ENCODE measurements at regions not wholly inside any gene's neighbourhood (a gene's known extent, or its start where the extent isn't known, plus 50 kb on each side); places are given as distances from the start of the nearest gene placed in this dataset.

DNA sequence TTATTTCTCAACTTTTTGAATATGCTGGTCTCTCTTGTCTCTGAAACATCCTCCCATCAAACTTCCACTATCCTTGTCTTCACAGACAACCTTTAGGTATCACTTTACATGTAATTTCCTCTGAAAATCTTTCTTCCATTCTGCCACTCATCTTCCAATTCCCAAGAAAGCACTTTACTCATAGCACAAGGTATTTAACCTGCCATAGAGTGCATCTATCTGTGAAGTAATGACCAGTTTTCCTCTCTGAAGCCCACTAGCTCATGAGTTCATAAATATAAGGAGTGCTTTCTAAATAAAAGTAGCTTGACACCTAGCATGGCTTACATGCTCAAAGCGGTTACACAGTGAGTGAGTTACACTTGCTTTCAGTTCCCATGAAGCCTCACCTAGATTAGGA is 160.7 kb upstream of the CMC1 start:
- Histone ChIP-seq H3K4me2 (no peak overlapping the region), H4K20me1 (ENCODE audit: insufficient read depth) (no peaks in the 10 kb centered on the region), H3K4me3 (no peak overlapping the region), H2AFZ (no peak overlapping the region), H3K27ac (no peak overlapping the region), H3K9me2 (ENCODE audit: insufficient read depth) (no peaks in the 10 kb centered on the region; the same call in 1 of the 2 replicates), H3F3A (ENCODE audit: insufficient read depth, low read depth) (no peaks in the 10 kb centered on the region), H3K79me2 (ENCODE audit: low read depth) (no peaks in the 10 kb centered on the region), H3K27me3 (ENCODE audit: insufficient read depth, low read depth) (no peaks in the 10 kb centered on the region), H3K9me3 (ENCODE audit: insufficient read depth, low read depth) (no peaks in the 10 kb centered on the region), H3K36me3 (ENCODE audit: low read depth) (no peaks in the 10 kb centered on the region), H3K4me1 (replicated peaks; ENCODE audit: insufficient read depth) (no peaks in the 10 kb centered on the region)
- CTCF ChIA-PET, result no interaction called here
- BruUV-seq (replicated peaks), result no TSS peak
- intact Hi-C loops (cut with micrococcal nuclease; ENCODE audit: unreplicated experiment), result no loop called here
- no peak for DNase-seq
- POLR2A ChIA-PET (ENCODE audit: unreplicated experiment), result no interaction called here
- no peak for TF ChIP-seq EZH2 (IDR thresholded peaks at IDR 0.05; ENCODE audit: low read depth)
- TF ChIP-seq, protein P1, sequence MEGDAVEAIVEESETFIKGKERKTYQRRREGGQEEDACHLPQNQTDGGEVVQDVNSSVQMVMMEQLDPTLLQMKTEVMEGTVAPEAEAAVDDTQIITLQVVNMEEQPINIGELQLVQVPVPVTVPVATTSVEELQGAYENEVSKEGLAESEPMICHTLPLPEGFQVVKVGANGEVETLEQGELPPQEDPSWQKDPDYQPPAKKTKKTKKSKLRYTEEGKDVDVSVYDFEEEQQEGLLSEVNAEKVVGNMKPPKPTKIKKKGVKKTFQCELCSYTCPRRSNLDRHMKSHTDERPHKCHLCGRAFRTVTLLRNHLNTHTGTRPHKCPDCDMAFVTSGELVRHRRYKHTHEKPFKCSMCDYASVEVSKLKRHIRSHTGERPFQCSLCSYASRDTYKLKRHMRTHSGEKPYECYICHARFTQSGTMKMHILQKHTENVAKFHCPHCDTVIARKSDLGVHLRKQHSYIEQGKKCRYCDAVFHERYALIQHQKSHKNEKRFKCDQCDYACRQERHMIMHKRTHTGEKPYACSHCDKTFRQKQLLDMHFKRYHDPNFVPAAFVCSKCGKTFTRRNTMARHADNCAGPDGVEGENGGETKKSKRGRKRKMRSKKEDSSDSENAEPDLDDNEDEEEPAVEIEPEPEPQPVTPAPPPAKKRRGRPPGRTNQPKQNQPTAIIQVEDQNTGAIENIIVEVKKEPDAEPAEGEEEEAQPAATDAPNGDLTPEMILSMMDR (conservative IDR thresholded peaks at IDR 0.05), result no peak

DNA sequence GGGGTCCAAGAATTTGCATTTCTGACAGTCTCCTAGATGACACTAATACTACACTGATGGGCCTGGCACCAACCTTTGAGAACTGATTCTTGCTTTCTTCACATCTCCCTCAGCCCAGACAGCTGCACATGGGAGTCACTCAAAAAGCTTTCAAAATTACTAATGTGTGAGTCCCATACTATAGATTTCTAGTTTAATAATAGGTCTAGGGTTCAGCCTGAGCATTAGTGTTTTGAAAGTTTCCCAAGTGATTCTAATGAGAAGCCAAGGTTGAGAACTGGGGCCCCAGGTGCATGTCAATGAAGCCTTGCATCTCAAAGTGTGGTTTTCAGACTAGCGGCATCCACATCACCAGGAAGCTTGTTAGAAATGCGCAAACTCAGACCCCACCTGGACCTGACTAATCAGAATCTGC is 159.9 kb upstream of the CMC1 start:
- ChIA-PET CTCF (no interaction called here), POLR2A (ENCODE audit: unreplicated experiment) (no interaction called here)
- no peak overlapping the region for H3K4me2 ChIP-seq
- no peaks in the 10 kb centered on the region for H4K20me1 ChIP-seq (ENCODE audit: insufficient read depth)
- no peaks in the 10 kb centered on the region for H3K27me3 ChIP-seq (ENCODE audit: insufficient read depth, low read depth)
- H3K4me1 ChIP-seq (replicated peaks; ENCODE audit: insufficient read depth), result no peaks in the 10 kb centered on the region
- H3K4me3 ChIP-seq, result no peak overlapping the region
- no peaks in the 10 kb centered on the region; the same call in none of the 2 replicates for H3K9me2 ChIP-seq (ENCODE audit: insufficient read depth)
- DNase-seq, result no peak
- intact Hi-C loops (cut with micrococcal nuclease; ENCODE audit: unreplicated experiment), result no loop called here
- no peaks in the 10 kb centered on the region for H3K79me2 ChIP-seq (ENCODE audit: low read depth)
- no peak overlapping the region for H2AFZ ChIP-seq
- H3K9me3 ChIP-seq (ENCODE audit: insufficient read depth, low read depth), result no peaks in the 10 kb centered on the region
- BruUV-seq (replicated peaks), result no TSS peak
- H3K27ac ChIP-seq, result no peak overlapping the region
- TF ChIP-seq, protein P1 (conservative IDR thresholded peaks at IDR 0.05), result no peak
- TF ChIP-seq EZH2 (IDR thresholded peaks at IDR 0.05; ENCODE audit: low read depth), result no peak
- no peaks in the 10 kb centered on the region for H3K36me3 ChIP-seq (ENCODE audit: low read depth)
- no peaks in the 10 kb centered on the region for H3F3A ChIP-seq (ENCODE audit: insufficient read depth, low read depth)

DNA sequence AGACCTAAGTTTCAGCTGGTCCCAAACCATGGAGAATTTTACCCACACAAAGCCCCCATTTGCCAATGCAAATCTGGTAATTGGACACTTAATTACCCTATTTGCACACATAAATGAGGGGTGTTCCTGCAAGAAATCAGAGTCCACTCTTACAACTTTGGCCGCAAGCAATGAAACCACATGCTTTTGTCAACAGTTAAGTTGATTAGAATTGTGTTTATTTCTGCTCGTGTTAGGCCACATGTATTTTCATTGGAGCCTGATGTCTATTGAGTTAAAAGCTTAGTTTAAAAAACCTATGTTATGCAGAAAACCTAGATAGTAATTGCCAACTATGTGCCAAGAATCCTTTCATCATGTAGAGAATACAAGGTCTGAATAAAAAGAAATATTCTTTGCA is 153.8 kb upstream of the CMC1 start:
- Histone ChIP-seq H3F3A (ENCODE audit: insufficient read depth, low read depth) (no peaks in the 10 kb centered on the region), H3K36me3 (ENCODE audit: low read depth) (no peaks in the 10 kb centered on the region), H3K4me3 (no peak overlapping the region), H3K9me3 (ENCODE audit: insufficient read depth, low read depth) (no peaks in the 10 kb centered on the region), H3K4me2 (no peak overlapping the region), H3K4me1 (replicated peaks; ENCODE audit: insufficient read depth) (no peaks in the 10 kb centered on the region), H3K27me3 (ENCODE audit: insufficient read depth, low read depth) (no peaks in the 10 kb centered on the region), H2AFZ (no peak overlapping the region), H3K27ac (no peak overlapping the region), H3K79me2 (ENCODE audit: low read depth) (no peaks in the 10 kb centered on the region), H4K20me1 (ENCODE audit: insufficient read depth) (no peaks in the 10 kb centered on the region), H3K9me2 (ENCODE audit: insufficient read depth) (no peaks in the 10 kb centered on the region; the same call in none of the 2 replicates)
- ChIA-PET POLR2A (ENCODE audit: unreplicated experiment) (no interaction called here), CTCF (no interaction called here)
- no peak for TF ChIP-seq EZH2 (IDR thresholded peaks at IDR 0.05; ENCODE audit: low read depth)
- TF ChIP-seq, protein P1 (conservative IDR thresholded peaks at IDR 0.05), result no peak
- intact Hi-C loops (cut with micrococcal nuclease; ENCODE audit: unreplicated experiment), result no loop called here
- DNase-seq, result no peak
- BruUV-seq (replicated peaks), result no TSS peak
